NCI-H146 (cell line): ENCODE measurements at regions not wholly inside any gene's neighbourhood (a gene's known extent, or its start where the extent isn't known, plus 50 kb on each side); places are given as distances from the start of the nearest gene placed in this dataset.

Experiments used
- DNase-seq: peaks from one replicate; lab custom pipeline; 2025; lab: John Stamatoyannopoulos, UW

- no peak for DNase-seq
Observed at GRCh38 chr2:200212862-200213425, 93.5 kb upstream of the SPATS2L start.

GRCh38 chr2:200216310-200216709, 90.2 kb upstream of the SPATS2L start:
- DNase-seq, result no peak

DNA sequence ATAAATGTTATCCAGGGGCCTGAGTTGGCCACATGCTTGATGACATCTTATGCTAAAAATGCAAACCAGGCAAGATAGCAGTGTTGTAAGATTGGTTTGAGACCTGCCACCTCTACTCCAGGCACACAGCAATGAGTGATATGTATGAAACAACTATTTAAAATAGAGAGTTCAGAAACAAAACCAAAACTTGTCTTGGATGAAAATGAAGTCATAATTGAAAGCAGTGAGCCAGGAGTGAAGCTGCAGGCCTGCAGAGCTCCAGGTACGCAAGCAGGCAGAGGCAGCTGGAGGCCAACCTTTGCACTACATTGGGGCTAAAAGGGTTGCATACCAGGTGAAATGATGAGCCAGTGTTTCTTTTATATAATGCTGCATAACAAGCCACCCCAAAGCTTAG, 89.2 kb upstream of the SPATS2L start:
- DNase-seq, result no peak

DNA sequence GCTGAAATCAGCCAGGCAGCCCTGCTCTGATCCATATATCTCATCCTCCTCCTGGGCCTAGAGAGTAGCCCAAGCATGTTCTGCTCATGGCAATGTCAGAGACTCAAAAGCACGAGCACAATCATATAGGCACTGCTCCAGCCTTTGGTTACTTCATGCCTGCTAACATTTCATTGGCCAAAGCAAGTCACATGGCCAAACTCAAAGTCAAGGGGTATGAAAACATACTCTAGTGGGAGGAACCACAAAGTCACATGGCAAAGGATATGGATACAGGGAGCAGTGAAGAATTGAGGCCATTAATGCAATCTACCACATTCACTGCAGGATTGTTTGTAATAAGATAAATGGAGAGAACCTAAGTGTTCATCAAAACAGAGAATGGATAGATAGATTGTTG, 87.8 kb upstream of the SPATS2L start:
- DNase-seq, result no peak

DNA sequence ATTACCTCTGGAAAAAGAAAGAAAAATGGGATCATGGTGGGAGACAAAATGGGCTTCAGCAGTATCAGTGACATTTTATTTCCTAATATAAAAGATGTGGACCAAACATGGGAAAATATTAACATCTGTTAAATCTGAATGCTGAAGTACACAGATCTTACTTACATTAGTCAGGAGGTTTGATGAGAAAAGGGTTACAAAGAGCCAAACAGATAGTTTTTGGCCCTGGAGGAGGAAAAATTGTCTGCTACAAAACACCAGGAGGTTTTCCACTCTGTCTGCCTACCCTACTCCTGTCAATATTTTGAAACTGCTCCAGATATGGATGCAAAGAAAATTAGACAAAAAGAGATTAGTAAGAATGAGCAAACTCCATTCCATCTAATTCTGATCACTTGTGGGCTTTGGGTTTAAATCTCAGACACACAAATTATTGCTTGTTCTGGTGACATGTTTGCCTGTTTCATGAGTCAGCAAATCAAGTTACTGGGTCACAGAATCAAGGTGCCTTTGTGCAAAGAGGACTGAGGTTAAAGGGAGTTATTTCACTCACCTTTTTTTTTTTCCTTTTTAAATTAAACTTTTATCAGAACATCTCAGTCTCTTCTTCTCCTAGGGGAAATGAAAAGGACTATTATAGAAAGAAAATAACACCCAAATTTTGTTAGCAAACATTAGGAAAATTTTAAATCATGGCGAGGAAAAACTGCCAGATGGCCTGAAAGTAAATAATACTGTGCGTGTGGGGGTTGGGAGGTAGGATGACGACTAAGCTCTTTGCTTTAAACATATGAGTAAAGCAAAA, 87.0 kb upstream of the SPATS2L start:
- no peak for DNase-seq

DNA sequence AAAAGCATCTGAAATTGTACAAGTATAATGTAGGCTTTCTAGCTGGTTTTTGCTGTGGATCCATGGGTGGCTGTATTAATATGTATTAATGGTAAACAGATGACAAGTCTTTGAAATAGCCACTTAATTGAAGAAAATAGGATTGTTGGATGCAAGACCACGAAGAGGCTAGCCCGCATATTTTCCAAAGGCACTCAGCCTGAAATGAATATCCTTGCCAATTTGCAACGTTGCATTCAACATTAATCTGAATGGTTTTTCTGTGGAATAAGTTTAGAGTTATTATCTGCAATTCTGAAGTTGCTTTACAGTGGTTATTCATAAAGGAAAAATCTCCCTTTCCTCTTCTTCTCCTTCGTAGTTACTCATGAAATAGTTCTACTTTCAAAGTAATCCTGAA, 86.2 kb upstream of the SPATS2L start:
- DNase-seq, result no peak

DNA sequence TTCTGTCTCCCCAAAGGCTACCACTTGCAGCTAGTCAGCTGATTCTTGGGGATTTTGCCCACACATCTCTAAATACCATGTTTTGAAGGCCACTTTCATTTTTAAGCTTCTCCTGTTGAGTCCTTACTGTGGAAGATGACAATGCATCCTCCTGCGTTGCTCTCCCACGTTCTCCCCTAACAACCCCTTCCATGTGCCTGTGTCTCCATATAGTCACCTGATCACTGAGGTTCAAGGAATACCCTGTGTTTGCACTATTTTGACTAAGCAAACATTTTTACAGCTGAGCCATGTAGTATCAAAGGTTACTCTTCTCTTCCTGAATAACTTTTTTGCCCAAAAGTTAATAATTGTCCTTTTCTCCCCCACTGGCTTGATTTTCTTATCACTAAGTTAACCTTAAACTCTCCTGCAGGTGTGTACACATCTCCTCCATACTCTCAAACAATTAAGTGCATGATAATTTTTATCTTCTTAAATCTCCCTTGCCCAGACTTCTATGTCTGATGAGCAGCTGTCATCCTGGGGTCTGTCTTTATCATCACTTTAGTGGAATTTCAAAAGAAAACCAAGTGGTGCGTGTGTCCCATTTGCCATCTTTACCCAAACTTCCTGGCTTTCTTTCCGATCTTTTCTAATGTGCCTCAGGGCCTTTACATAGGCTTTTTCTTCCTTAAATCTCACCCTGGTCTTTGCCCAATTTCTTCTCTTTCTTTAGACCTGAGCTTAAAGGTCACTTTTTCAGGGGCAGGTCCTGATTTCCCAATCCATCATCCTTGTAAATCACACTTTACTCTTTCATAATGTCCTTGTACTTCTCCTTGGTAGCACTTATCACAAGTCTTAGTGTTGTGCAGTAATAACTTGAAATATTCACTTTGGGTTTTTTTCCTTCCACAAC, 85.2 kb upstream of the SPATS2L start:
- DNase-seq, result no peak

GRCh38 chr2:200222791-200223190, 83.7 kb upstream of the SPATS2L start:
- DNase-seq, result no peak

DNA sequence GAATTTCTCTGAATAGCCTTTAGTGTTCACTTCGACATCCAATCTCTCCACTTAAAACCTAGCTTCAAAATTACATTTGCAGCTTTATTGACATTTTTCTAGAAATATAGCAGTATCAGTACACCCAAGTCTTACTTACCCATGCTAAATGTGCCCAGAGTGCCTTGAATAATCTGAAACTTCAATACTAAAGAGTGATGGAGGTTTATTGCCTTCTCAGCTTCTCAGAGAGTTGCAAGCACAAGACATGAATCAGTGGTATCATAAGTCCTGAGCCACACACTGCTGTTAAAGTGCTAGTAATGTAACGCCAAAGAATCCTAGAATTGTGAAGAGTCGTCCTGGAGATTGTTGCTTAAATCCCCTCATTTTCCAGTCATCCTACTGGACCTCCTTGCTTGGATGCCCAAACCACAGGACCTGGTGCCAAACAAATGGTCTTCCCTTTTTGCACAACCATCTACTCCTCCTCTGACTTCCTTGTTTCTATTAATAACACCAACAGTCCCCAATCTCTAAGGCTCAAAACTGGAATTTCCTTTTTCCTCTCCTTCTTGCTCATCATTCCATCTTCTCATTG, 83.2 kb upstream of the SPATS2L start:
- DNase-seq, result no peak

- DNase-seq, result no peak
Observed at GRCh38 chr2:200225951-200226350, 80.5 kb upstream of the SPATS2L start.

DNA sequence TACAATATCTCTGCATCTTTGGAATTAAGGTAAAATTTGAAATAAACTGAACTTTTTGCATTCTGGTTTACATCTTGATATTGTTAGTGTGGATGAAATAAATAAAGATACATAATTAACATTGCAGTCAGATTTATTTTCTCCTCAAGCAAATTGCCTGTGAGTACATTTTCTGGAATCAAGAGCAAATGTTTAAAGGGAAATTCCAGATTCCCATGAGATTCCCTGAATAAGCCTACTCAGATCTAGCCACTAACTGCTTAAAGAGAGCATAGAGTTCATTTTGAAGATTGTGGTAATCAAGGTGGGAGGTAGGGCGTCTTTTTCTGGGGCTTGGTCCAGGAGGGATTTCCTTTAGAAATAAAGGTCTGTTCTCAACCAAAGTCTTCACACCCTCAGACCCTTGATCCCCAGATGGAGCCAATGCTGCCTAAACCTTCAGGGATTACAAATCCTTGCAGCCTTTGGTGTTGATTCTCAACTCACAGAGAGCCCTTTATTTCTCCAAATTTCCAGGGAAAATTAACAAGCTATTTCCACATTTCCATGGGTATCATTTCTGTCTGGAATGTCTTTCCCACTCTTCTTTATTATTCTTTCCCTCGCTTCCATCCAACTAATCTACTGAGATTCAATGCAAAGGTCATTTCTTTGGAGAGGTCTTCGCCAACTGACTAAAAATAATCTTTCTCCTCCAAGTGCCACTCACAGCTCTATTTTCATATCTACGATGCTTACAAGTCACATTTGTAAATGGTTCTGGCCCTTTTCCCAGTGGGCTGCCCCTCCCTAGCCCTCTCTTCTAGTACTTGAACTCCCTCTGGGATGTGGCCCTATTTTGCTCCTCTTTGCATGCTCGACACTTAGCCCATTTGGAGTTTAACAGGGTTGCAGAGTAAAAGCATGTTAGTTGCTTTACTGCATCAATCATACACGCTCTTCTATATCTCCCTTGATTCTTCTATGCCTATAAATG, 79.8 kb upstream of the SPATS2L start:
- no peak for DNase-seq

DNA sequence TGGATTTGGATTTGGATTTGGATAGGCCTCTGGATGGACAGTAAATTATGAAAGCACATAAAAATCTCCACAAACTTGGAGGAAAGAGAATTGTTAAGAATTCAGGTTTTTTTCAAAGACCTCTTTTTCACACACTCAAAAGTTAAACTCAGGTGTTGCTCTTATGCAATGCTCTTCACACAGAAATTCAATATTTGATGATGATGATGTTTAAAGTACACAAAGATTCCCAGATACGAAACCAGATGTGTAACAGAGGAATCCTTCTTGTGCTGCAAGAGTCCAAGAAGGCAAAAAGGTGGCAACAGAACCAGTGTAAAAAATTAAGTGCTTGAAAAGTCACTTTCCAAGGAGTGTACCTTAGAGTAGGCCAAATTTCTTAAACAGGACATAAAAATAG, 75.8 kb upstream of the SPATS2L start:
- no peak for DNase-seq

GRCh38 chr2:200235533-200235932, 71.0 kb upstream of the SPATS2L start:
- DNase-seq, result no peak

DNA sequence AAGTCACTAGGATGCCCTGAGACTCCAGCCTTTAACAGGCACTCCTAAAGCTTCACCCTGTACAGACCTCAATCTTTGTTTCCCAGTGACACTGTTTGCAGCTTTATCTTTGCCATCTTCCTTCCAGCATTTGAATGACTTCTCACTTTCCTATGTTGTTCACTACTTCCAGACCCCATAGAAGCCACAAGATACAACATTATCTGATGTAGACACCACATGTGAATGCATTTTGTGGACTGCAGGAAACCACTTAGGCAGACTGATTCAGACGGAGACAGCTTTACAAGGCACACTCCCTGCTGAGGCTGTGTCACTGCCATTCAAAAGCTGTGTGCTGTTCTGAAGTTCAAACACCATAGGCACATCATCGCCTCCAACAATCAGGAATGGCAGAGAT, 67.3 kb upstream of the SPATS2L start:
- DNase-seq, result no peak

DNA sequence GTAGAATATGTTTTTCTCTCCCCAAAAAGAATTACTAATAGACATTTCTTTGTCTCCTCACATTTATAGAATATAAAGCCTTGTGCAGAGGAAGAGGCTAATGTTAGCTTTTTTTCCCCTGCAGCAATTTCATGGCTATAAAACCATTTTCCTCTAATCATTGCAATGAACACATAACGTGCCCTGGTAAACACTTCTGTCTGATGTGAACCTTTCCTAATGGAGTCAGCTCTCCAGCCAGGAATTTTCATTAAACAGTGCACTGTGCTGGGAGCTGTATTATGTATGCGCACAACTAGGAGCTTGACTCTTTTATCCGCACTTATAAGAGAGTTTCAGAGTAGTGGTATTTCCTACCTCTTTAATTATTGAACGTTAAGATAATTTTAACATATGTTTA, 63.9 kb upstream of the SPATS2L start:
- no peak for DNase-seq

- DNase-seq, result no peak
Observed at GRCh38 chr2:200243441-200243840, 63.1 kb upstream of the SPATS2L start.

- DNase-seq, result no peak
Observed at GRCh38 chr2:200244111-200244510, 62.4 kb upstream of the SPATS2L start.

DNA sequence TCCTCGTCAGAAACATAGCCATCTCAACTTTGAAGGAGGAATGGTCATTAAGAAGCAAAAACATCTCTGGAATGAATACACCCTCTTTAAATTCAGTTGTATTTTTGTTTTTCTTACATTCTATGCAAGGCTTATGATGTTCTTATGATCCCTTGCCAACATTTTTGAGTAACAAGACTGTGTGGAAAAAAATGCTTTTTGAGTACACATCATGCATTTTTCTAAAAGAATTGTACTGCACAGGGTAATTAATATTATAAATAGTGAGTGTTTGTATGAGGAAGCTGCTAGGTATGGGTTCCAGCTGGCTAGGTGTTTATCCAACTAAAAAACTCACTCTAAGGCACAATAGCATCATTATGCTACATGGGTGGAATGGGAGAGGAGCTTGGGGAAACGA, 59.0 kb upstream of the SPATS2L start:
- DNase-seq, result no peak

GRCh38 chr2:200252265-200253067, 54.0 kb upstream of the SPATS2L start:
- DNase-seq, result no peak

GRCh38 chr2:200253639-200254038, 52.9 kb upstream of the SPATS2L start:
- no peak for DNase-seq

- DNase-seq, result no peak
Observed at GRCh38 chr2:200254773-200255172, 51.7 kb upstream of the SPATS2L start.
